ENCODE measurements at regions not wholly inside any gene's neighbourhood (a gene's known extent, or its start where the extent isn't known, plus 50 kb on each side); places are given as distances from the start of the nearest gene placed in this dataset.

DNA sequence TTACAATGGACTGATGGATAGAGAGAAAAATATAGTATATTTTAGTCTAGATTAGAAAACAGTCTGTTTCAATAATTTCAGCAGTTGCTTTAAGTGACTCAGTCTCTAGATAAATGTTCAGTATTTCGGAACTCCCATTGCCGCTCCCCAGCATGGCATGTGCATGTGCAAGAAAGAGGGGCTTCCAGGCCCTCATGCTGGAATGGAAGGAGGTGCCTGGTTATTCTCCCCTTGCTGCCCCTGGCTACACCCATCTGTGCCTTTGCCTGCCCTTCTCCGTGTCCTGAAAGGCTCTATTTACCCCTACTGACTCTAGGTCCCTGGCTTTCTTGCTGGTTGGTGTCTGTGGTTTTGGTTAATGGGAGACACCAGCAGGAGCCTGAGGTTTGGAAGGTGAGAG, 115.7 kb upstream of the IFNGR1 start:
- intact Hi-C loops (cut with micrococcal nuclease), result no loop called here
- peaks cover 14% of the 10 kb centered on the region for H3K27me3 Mint-ChIP-seq (ENCODE audit: insufficient read depth, unreplicated experiment)
- no peak for DNase-seq (ENCODE audit: unreplicated experiment)
- no peaks in the 10 kb centered on the region for H3K4me1 Mint-ChIP-seq (ENCODE audit: insufficient read depth, unreplicated experiment)
- no peaks in the 10 kb centered on the region for H3K36me3 Mint-ChIP-seq (ENCODE audit: insufficient read depth, unreplicated experiment)
- H3K9me3 Mint-ChIP-seq (ENCODE audit: unreplicated experiment), result no peaks in the 10 kb centered on the region
- H3K4me3 Mint-ChIP-seq (ENCODE audit: unreplicated experiment), result no peak overlapping the region
- CTCF ChIA-PET, result no interaction called here
- TF ChIP-seq CTCF (IDR thresholded peaks at IDR 0.05; ENCODE audit: unreplicated experiment), result no peak
- no peak overlapping the region for H3K27ac Mint-ChIP-seq (ENCODE audit: low read depth, unreplicated experiment)
- no TSS peak for BruUV-seq (replicated peaks)
- POLR2A ChIA-PET, result interaction anchor here (0.7 to 0.9 kb wide), 2 partner anchors 50 to 514 kb away, joined by 3 read pairs; no protein-coding TSS in a partner anchor

GRCh38 chr6:137334094-137334493, 114.9 kb upstream of the IFNGR1 start:
- Mint-ChIP-seq H3K36me3 (ENCODE audit: insufficient read depth, unreplicated experiment) (no peaks in the 10 kb centered on the region), H3K4me3 (ENCODE audit: unreplicated experiment) (no peak overlapping the region), H3K27me3 (ENCODE audit: insufficient read depth, unreplicated experiment) (peaks cover 14% of the 10 kb centered on the region), H3K27ac (ENCODE audit: low read depth, unreplicated experiment) (no peak overlapping the region), H3K4me1 (ENCODE audit: insufficient read depth, unreplicated experiment) (no peaks in the 10 kb centered on the region), H3K9me3 (ENCODE audit: unreplicated experiment) (no peaks in the 10 kb centered on the region)
- DNase-seq (ENCODE audit: unreplicated experiment), result no peak
- intact Hi-C loops (cut with micrococcal nuclease), result no loop called here
- TF ChIP-seq CTCF (IDR thresholded peaks at IDR 0.05; ENCODE audit: unreplicated experiment), result no peak
- POLR2A ChIA-PET, result no interaction called here
- CTCF ChIA-PET, result no interaction called here
- BruUV-seq (replicated peaks), result no TSS peak

GRCh38 chr6:137332637-137333280, 113.6 kb upstream of the IFNGR1 start:
- intact Hi-C loops (cut with micrococcal nuclease), result no loop called here

DNA sequence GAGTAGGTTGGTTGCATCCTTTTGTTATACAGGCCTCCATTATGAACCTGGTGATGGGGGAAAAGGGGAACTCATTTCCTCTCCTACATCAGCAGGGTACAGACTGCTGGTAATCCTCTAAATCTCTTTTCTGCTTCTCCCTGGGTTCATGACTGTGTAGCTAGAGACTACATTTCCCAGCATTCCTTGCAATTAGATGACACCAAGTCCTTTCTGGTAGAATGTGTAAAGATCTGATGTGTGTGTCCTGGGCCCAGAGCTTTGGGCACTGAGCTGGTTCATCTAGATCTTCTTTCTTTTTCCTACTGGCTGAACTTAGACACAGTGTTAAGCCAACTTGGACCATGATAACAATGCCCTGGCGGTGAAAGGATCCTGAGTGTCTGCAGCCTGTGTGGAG, 104.7 kb upstream of the IFNGR1 start:
- Mint-ChIP-seq H3K36me3 (ENCODE audit: insufficient read depth, unreplicated experiment) (no peaks in the 10 kb centered on the region), H3K9me3 (ENCODE audit: unreplicated experiment) (no peaks in the 10 kb centered on the region), H3K27me3 (ENCODE audit: insufficient read depth, unreplicated experiment) (no peaks in the 10 kb centered on the region), H3K27ac (ENCODE audit: low read depth, unreplicated experiment) (no peak overlapping the region), H3K4me1 (ENCODE audit: insufficient read depth, unreplicated experiment) (no peaks in the 10 kb centered on the region), H3K4me3 (ENCODE audit: unreplicated experiment) (no peak overlapping the region)
- BruUV-seq (replicated peaks), result no TSS peak
- DNase-seq (ENCODE audit: unreplicated experiment), result no peak
- ChIA-PET POLR2A (interaction anchor here (0.5 to 0.8 kb wide), 2 partner anchors 9 to 582 kb away, joined by 3 to 4 read pairs; no protein-coding TSS in a partner anchor), CTCF (interaction anchor here (0.9 kb wide), 2 partner anchors 9 to 158 kb away, joined by 3 to 4 read pairs; no protein-coding TSS in a partner anchor)
- no peak for TF ChIP-seq CTCF (IDR thresholded peaks at IDR 0.05; ENCODE audit: unreplicated experiment)
- intact Hi-C loops (cut with micrococcal nuclease), result no loop called here

More at GRCh38 chr6:137332637-137333280, 113.6 kb upstream of the IFNGR1 start:
- Mint-ChIP-seq H3K36me3 (ENCODE audit: insufficient read depth, unreplicated experiment) (no peaks in the 10 kb centered on the region), H3K27ac (ENCODE audit: low read depth, unreplicated experiment) (no peak overlapping the region), H3K27me3 (ENCODE audit: insufficient read depth, unreplicated experiment) (peaks cover 14% of the 10 kb centered on the region), H3K9me3 (ENCODE audit: unreplicated experiment) (no peaks in the 10 kb centered on the region), H3K4me1 (ENCODE audit: insufficient read depth, unreplicated experiment) (no peaks in the 10 kb centered on the region), H3K4me3 (ENCODE audit: unreplicated experiment) (no peak overlapping the region)
- no TSS peak for BruUV-seq (replicated peaks)
- ChIA-PET CTCF (interaction anchor here (1.4 kb wide), 1 partner anchor 18 kb away, joined by 8 read pairs; no protein-coding TSS in a partner anchor), POLR2A (no interaction called here)
- no peak for TF ChIP-seq CTCF (IDR thresholded peaks at IDR 0.05; ENCODE audit: unreplicated experiment)
- DNase-seq (ENCODE audit: unreplicated experiment), result no peak

Measured in MCF 10A (cell line).